ENCODE measurements at regions not wholly inside any gene's neighbourhood (a gene's known extent, or its start where the extent isn't known, plus 50 kb on each side); places are given as distances from the start of the nearest gene placed in this dataset.
"Not testable (repeated sequence)": the region's sequence is repeated elsewhere in the genome, so short reads cannot be mapped to it uniquely, and the experiment has no call there.

GRCh38 chr1:56097713-56098112 lies 481.6 kb downstream of the PLPP3 start:
- no peak for ATAC-seq

- ATAC-seq, result no peak
Measured at GRCh38 chr1:56095696-56096665, 483.4 kb downstream of the PLPP3 start.

- ATAC-seq, result no peak
Measured at GRCh38 chr1:56094168-56094567, 485.2 kb downstream of the PLPP3 start.

- no peak for ATAC-seq
Measured at GRCh38 chr1:56092684-56093570, 486.4 kb downstream of the PLPP3 start.

GRCh38 chr1:56089826-56090225 lies 489.5 kb downstream of the PLPP3 start:
- ATAC-seq, result not testable (repeated sequence)

- ATAC-seq, result no peak
Measured at GRCh38 chr1:56084246-56084645, 495.1 kb downstream of the PLPP3 start.

- no peak for ATAC-seq
Measured at GRCh38 chr1:56081736-56082135, 497.6 kb downstream of the PLPP3 start.

GRCh38 chr1:56081173-56081572 lies 498.2 kb downstream of the PLPP3 start:
- no peak for ATAC-seq

- ATAC-seq, result no peak
Measured at GRCh38 chr1:56080123-56080522, 499.2 kb downstream of the PLPP3 start.

GRCh38 chr1:56079391-56079790 lies 500.0 kb downstream of the PLPP3 start:
- ATAC-seq, result no peak

- ATAC-seq, result no peak
Measured at GRCh38 chr1:56077206-56077605, 502.2 kb downstream of the PLPP3 start.

GRCh38 chr1:56074007-56074651 lies 505.2 kb downstream of the PLPP3 start:
- no peak for ATAC-seq

GRCh38 chr1:56073614-56074006 lies 505.8 kb downstream of the PLPP3 start:
- ATAC-seq, result no peak

GRCh38 chr1:56073206-56073605 lies 506.2 kb downstream of the PLPP3 start:
- no peak for ATAC-seq

- no peak for ATAC-seq
Measured at GRCh38 chr1:56072310-56072709, 507.1 kb downstream of the PLPP3 start.

- no peak for ATAC-seq
Measured at GRCh38 chr1:56071351-56071750, 508.0 kb downstream of the PLPP3 start.

- ATAC-seq, result no peak
Measured at GRCh38 chr1:56070601-56071000, 508.8 kb downstream of the PLPP3 start.

- no peak for ATAC-seq
Measured at GRCh38 chr1:56069824-56070223, 509.5 kb downstream of the PLPP3 start.

- no peak for ATAC-seq
Measured at GRCh38 chr1:56068908-56069307, 510.5 kb downstream of the PLPP3 start.

GRCh38 chr1:56068210-56068609 lies 511.2 kb downstream of the PLPP3 start:
- no peak for ATAC-seq

- ATAC-seq, result no peak
Measured at GRCh38 chr1:56065729-56066128, 513.6 kb downstream of the PLPP3 start.

- ATAC-seq, result no peak
Measured at GRCh38 chr1:56064705-56065104, 514.7 kb downstream of the PLPP3 start.

GRCh38 chr1:56063461-56063860 lies 515.9 kb downstream of the PLPP3 start:
- no peak for ATAC-seq
